GM06990 (cell line): ENCODE measurements at regions not wholly inside any gene's neighbourhood (a gene's known extent, or its start where the extent isn't known, plus 50 kb on each side); places are given as distances from the start of the nearest gene placed in this dataset.
"Not testable (repeated sequence)": the region's sequence is repeated elsewhere in the genome, so short reads cannot be mapped to it uniquely, and the experiment has no call there.

Experiments used
- DNase-seq: peaks from one replicate; pipeline ENCODE4 v3.0.0-alpha.2; 2011; ENCODE audit not compliant: insufficient read length; ENCODE audit errors: extremely low read depth
- H3K27me3 ChIP-seq: replicated peaks from 2 replicates; pipeline ENCODE4 v1.6.0; 2011; ENCODE audit warnings: low read length; ENCODE audit not compliant: control insufficient read depth, insufficient read depth
- H3K36me3 ChIP-seq: 2 replicates; pipeline ENCODE4 v1.5.1; 2011; ENCODE audit warnings: low read length; ENCODE audit not compliant: control insufficient read depth, insufficient read depth
- H3K4me3 ChIP-seq: replicated peaks from 2 replicates; pipeline ENCODE4 v1.5.1; 2011; ENCODE audit warnings: low read depth, mild to moderate bottlenecking, control low read depth, low read length
- TF ChIP-seq, protein P1 (sequence below): IDR thresholded peaks from 2 replicates; pipeline ENCODE4 v1.5.1; 2011; ENCODE audit warnings: low read length, control low read depth, mild to moderate bottlenecking, inconsistent platforms; ENCODE audit not compliant: insufficient read depth, poor library complexity, severe bottlenecking

DNA sequence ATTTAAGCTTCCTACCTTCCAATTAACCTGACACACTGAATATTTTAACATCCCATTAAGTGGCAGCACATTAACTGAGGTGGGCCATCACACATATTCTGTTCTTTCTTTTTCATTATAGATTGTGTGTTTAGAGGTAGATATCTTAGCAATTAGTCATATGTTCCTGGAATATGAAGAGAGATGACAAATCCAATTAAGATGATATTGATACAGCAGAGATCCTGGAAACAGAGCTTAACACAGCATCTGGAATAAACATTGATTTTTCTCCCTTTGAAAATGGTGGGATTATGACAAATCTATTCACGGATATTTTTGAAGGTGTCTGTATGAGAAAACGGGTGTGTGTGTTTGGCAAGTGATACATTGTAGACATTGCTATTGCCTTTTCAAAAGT, 448.0 kb downstream of the CDH10 start:
- no peaks in the 10 kb centered on the region for H3K36me3 ChIP-seq
- no peak for DNase-seq
- no peaks in the 10 kb centered on the region for H3K27me3 ChIP-seq
- TF ChIP-seq, protein P1, sequence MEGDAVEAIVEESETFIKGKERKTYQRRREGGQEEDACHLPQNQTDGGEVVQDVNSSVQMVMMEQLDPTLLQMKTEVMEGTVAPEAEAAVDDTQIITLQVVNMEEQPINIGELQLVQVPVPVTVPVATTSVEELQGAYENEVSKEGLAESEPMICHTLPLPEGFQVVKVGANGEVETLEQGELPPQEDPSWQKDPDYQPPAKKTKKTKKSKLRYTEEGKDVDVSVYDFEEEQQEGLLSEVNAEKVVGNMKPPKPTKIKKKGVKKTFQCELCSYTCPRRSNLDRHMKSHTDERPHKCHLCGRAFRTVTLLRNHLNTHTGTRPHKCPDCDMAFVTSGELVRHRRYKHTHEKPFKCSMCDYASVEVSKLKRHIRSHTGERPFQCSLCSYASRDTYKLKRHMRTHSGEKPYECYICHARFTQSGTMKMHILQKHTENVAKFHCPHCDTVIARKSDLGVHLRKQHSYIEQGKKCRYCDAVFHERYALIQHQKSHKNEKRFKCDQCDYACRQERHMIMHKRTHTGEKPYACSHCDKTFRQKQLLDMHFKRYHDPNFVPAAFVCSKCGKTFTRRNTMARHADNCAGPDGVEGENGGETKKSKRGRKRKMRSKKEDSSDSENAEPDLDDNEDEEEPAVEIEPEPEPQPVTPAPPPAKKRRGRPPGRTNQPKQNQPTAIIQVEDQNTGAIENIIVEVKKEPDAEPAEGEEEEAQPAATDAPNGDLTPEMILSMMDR: no peak
- H3K4me3 ChIP-seq: no peak overlapping the region

DNA sequence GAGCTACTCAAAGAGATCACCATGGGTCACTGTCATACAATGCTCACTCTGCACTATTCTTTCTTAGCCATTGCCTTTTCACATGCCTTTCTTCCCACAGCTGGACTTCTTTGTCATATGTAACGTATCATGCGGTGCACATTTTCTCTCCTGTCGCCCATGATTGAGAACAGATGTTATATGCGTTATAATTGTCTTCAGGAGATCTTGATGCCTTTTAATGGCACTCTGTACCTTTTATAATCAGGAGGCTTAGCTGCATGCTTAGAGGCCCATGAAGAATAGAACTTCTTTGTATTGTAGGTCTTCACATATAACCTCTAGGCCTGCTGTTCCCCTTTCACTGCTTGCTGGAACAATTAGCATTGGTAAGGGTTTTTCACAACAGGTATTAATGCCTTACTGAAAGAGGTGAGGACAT, 436.1 kb downstream of the CDH10 start:
- Histone ChIP-seq H3K27me3 (no peaks in the 10 kb centered on the region), H3K4me3 (no peak overlapping the region), H3K36me3 (no peaks in the 10 kb centered on the region)
- no peak for DNase-seq
- TF ChIP-seq, protein P1: no peak

DNA sequence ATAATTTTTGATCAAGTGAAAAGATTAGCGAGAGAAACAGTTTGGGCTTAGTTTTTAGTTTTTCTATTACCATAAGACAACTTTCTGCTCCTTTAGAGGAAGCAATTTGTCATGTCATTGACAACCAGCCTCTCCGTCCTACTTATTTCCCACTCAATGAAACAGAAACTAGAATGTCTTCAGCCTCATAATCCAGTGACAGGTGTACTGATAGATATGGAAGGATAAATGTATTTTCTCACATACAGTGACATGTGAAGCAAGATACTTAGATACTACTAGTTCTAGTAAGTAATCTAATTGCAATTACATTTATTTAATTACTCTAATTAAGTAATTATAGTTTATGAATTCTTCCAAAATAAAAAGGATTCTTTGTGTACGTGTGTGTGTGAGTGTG, 429.7 kb downstream of the CDH10 start:
- TF ChIP-seq, protein P1: no peak
- Histone ChIP-seq H3K36me3 (no peaks in the 10 kb centered on the region), H3K27me3 (no peaks in the 10 kb centered on the region), H3K4me3 (no peak overlapping the region)
- DNase-seq: no peak

DNA sequence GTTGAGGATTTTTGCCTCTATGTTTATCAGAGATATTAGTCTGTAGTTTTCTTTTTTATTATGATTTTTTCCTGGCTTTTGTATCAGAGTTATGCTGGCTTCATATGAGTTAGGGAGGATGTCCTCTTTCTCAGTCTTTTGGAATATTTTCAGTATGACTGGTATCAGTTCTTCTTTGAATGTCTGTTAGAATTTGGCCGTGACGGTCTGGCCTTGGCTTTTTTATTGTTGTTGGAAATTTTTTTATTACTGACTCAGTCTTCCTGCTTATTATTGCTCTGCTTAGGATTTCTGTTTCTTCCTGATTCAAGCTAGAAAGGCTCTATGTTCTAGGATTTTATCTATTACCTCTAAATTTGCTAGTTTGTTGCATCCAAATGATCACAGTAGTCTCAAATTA, 421.9 kb downstream of the CDH10 start:
- DNase-seq: no peak
- no peaks in the 10 kb centered on the region for H3K36me3 ChIP-seq

DNA sequence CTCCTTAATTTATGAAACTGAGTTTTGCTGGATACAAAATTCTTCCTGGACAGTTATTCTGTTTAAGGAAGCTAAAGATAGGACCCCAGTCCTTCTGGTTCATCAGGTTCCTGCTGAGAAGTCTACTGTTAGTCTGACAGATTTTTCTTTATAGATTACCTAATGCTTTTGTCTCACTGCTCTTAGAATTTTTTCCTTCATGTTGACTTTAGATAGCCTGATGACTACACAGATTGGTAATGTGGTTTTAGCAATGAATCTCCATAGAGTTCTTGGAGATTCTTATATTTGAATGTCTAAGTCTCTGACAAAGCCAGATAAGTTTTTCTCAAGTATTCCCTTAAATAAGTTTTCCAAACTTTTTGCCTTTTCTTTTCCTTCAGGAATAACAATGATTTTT, 419.7 kb downstream of the CDH10 start:
- H3K36me3 ChIP-seq: no peaks in the 10 kb centered on the region
- no peaks in the 10 kb centered on the region for H3K27me3 ChIP-seq
- H3K4me3 ChIP-seq: no peak overlapping the region
- TF ChIP-seq, protein P1: no peak
- DNase-seq: no peak

More for the DNA sequence above, 421.9 kb downstream of the CDH10 start:
- TF ChIP-seq, protein P1: no peak
- no peaks in the 10 kb centered on the region for H3K27me3 ChIP-seq
- H3K4me3 ChIP-seq: no peak overlapping the region

DNA sequence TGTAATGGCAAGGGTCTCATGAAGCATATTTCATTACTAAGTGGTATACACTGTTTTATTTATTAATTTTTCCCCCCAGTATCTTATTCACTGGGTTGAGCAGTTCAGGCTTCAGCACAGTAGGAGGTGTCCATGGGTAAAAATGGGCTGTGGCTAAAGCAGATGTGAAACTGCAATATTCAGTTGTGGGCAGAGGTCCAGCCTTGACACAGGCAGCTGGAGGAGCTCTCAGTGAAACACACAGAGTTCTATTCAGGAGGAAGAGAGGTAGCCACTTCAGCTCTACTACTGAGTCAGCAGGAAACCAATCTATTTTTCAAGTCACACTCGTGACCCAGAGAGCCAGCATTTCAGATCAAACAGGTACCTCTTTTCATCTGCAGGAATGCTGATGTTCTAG, 418.3 kb downstream of the CDH10 start:
- Histone ChIP-seq H3K4me3 (no peak overlapping the region), H3K27me3 (no peaks in the 10 kb centered on the region), H3K36me3 (no peaks in the 10 kb centered on the region)
- TF ChIP-seq, protein P1: no peak
- no peak for DNase-seq

DNA sequence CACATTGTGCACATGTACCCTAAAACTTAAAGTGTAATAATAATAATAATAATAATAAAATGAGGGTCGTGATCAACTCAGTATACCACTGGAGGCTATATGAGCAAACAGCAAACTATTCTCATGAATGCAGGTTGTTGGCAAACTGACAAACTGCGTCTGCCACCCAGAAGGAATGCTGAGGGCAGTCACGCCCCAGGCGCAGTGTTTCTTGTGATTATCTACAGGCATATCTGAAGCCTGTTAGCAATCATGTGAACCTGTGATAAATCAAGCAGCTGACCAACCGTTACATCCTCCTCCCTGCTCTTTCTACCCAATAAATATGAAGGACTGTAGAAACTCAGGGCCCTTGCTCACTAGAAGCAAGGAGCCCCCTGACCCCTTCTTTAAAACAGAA, 416.9 kb downstream of the CDH10 start:
- H3K4me3 ChIP-seq, DNase-seq: not testable (repeated sequence)

More for the DNA sequence above, 416.9 kb downstream of the CDH10 start:
- not testable (repeated sequence) for H3K27me3 ChIP-seq, H3K36me3 ChIP-seq
